ENCODE measurements at regions not wholly inside any gene's neighbourhood (a gene's known extent, or its start where the extent isn't known, plus 50 kb on each side); places are given as distances from the start of the nearest gene placed in this dataset.
"Not testable (repeated sequence)": the region's sequence is repeated elsewhere in the genome, so short reads cannot be mapped to it uniquely, and the experiment has no call there.

DNA sequence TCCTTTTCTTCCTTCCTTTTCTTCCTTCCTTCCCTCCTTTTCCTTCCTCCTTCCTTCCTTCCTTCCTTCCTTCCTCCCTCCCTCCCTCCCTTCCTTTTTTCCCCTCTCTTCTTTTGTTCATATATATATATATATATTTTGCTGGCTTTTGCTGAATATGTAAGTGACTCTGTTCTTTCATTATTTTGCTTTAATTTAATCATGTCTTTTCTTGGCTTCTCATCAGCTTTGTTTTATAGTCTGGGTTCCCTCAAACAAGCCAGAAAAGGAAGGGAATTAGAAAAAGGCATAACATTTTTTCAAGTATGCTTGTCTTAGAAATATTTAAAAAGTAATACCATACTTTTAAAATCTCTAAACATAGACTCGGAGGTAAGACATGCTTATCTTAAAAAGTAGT lies 219.9 kb upstream of the ATXN7L3B start:
- no peak for DNase-seq (ENCODE audit: low read depth in 3 of 3, low spot score in 2 of 3)

GRCh38 chr12:74319886-74320285 lies 217.7 kb upstream of the ATXN7L3B start:
- DNase-seq (ENCODE audit: low read depth in 3 of 3, low spot score in 2 of 3): no peak

GRCh38 chr12:74321381-74321780 lies 216.3 kb upstream of the ATXN7L3B start:
- no peak for DNase-seq (ENCODE audit: low read depth in 3 of 3, low spot score in 2 of 3)

DNA sequence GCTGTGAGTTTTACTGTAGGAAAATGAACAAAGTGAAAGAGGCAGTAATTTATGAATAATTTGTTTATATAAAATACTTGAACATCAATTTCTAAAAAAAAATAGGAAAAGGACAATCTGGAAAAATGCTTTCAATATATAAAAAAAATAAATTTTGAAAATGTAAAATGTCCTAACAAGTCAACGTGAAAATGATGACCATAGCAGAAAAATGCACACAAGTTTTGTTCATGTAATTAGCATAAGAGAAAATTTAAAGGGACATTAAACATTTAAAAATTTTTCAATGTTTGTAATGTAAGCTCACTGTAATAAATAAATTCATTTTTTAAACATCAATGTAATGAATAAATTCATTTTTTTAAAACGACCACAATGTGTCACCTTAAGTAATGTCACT lies 214.8 kb upstream of the ATXN7L3B start:
- DNase-seq (ENCODE audit: low read depth in 3 of 3, low spot score in 2 of 3): no peak

DNA sequence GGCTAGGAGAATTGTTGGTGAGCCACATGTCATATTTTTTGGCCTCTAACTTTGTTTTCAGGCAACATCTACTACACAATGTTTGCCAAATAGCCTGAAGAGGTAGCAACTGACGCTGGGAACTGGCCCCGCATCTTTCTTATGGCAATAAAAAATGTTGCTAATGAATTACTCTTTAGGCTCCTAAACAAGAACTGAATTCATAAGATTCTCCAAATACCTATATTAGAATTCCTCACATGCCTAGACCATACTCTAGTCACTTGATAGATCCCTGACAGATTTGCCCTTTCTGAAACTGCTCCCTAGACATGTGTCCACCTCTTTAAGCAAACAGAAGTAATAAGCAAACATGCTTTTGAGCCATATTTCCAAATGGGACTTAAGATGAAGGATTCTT lies 209.0 kb upstream of the ATXN7L3B start:
- no peak for DNase-seq (ENCODE audit: low read depth in 3 of 3, low spot score in 2 of 3)

DNA sequence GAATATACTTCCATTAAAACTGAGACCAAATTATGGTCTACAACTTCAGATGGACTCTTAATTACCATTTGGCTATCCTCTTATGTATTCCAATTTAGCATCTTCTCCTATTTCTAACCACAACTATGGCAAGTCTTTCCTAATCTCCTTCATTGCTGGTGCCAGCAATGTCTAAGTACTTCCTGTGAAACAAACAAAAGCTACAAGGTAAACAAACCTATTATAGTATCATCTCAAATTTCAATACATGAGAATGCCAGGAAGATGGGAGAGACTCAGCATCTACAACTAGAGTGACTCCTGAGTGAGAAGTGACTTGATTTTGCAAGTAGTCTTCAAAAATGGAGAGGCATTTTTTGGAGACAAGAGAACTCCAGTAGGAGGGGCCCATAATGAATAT lies 202.9 kb upstream of the ATXN7L3B start:
- DNase-seq (ENCODE audit: low read depth in 3 of 3, low spot score in 2 of 3): no peak

DNA sequence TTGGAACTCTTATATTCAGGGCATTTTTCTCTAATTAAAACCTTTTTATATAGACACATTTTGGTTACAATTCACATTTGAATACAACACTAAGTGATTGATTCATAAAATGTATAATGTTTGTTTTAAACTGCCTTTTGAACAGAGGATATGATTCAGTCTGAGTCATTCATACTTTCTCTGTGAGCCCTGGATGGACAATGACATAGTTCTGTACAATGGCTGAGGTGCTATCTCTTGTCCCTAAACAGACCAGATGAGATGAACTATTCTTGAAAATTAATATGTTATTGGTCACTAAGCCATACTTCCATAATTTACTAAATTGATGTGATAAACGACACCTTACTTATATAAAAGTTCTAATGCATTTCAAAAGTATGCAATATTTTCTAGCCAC lies 199.7 kb upstream of the ATXN7L3B start:
- DNase-seq (ENCODE audit: low read depth in 3 of 3, low spot score in 2 of 3): no peak

- DNase-seq (ENCODE audit: low read depth in 3 of 3, low spot score in 2 of 3): no peak
Measured at GRCh38 chr12:74339211-74339610, 198.4 kb upstream of the ATXN7L3B start.

GRCh38 chr12:74349925-74350324 lies 187.7 kb upstream of the ATXN7L3B start:
- no peak for DNase-seq (ENCODE audit: low read depth in 3 of 3, low spot score in 2 of 3)

DNA sequence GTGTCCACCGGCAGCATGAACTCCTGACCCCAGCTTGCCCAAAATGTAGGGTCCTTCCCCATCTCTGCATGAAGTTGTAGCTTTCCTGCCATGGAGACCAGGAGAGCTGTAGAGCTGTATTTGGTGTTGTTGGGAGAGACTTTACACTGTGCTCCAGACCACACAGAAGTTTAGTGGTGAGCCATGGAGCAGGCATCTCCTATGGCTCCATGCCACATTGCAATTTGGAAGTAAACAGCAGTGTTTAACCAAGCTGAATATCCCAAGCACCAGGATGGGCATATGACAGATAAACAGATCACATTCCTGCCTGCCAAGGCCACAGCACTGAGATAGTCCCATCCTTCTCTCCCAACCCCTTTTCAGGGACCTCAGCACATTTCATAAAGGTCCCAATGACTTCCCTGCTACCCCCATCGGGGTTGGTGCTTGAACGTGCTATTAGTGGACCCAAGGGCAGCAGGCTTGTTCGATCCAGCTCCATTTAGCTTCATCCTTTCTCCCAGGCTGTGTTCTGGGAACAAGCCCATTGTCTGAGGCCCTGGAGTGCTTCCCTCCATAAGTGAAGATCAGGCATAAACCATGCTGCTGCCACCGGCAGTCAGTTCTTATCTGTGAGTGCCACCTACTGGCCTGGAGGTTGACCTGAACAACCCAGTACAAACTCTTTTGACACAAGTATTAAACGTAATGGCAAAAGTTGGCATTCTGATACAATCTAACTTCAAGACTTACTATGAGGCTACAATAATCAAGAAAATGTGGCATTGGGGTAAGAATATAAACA lies 172.3 kb upstream of the ATXN7L3B start:
- no peak for DNase-seq (ENCODE audit: low read depth in 3 of 3, low spot score in 2 of 3)

DNA sequence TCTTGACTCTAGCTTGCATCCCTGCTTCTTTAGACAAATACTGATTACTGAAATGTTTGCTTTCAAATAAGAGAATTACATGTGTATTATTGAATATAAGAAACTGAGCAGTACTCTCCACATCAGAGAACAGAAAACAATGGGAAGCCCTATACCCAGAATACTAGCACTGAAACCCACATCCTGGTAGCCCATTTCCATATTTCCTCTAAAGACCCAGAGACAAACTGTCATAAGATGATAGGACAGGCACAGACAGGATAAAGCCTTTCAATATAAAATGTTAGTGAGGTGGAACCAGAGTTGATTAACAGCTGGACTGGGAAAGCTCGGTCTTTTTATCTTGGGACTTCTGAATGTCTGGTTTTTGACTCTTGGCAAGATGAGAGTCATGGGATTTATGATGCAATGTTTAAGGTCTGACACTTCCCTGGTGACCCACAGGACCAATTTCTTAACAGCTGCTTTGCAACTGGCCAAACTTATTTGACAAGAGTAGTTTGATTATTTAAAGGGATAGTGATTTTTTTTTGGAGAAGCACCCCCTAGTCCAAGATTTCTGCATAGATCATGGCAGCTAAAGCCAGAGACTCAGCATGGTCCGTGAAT lies 166.9 kb upstream of the ATXN7L3B start:
- no peak for DNase-seq (ENCODE audit: low read depth in 3 of 3, low spot score in 2 of 3)

DNA sequence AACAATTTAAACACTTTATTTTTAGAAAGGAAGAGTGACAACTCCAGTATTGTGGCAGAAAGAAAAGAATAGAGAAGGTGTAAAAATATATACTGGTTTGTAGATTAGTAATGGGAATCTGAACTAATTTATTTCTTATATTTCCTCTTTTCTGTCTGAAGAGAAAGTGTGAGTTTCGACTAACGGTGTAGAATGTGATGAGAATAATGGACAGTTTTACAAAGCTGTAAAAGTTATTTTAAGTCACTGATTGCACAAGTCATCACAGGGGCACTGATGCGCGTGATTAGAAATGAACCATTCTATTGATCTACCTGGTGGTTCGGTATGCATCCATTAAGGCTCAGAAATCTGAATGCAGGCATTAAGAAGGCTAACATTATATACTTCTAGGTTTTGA lies 158.5 kb upstream of the ATXN7L3B start:
- no peak for DNase-seq (ENCODE audit: low read depth in 3 of 3, low spot score in 2 of 3)

DNA sequence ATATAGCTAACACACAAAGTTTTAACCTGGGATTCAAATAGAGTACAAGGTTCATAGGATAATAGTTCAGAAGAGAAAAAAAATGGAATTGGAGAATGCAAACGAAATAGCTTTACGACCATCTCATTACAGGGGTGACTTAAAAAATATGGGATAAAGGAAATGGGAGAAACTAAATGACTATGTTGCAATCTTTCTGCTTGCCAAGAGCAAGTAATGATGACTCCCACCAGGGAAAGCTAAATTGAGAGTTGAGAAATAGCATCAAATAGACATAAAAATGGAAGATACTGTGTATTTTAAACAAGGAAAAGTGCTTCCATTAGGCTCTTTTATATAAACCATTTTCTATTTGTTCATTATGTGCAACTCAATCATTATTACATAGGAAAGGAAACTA lies 155.7 kb upstream of the ATXN7L3B start:
- no peak for DNase-seq (ENCODE audit: low read depth in 3 of 3, low spot score in 2 of 3)

DNA sequence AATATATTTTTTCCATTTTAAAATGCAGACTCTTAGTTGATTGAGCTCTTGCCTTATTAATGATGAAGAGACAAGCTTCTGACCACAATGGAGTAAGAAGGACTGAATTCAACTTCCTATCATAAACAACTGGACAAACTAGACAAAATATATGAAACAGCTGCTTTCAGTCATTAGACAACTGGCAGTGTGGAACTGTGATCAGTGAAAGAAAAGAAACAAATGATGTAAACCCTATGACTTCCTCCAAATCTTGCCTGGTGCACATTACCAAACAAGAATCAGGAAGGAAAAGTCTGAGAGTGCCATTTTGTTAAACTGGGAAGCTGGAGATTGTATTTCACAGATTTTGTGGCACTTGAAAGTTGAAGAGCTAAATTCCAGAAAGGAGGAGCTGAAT lies 154.7 kb upstream of the ATXN7L3B start:
- no peak for DNase-seq (ENCODE audit: low read depth in 3 of 3, low spot score in 2 of 3)

DNA sequence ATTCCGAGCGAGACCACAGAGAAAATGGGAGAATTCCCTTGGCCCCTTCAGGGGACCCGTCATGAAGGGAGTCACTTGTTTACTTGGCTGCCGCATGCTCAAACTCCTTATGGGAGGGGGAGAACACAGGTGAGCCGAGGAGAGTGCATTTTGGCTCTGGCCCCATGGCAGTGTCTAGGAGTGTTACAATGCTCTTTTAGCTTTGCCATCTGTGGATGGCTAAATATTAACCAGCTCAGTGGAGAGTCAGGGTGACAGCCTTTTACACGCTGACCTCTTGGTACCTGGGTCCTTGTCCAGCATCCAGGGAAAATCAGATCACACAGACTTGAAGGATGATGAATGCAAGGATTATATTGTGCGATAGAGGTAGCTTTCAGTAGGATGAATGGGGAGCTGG lies 146.4 kb upstream of the ATXN7L3B start:
- no peak for DNase-seq (ENCODE audit: low read depth in 3 of 3, low spot score in 2 of 3)

DNA sequence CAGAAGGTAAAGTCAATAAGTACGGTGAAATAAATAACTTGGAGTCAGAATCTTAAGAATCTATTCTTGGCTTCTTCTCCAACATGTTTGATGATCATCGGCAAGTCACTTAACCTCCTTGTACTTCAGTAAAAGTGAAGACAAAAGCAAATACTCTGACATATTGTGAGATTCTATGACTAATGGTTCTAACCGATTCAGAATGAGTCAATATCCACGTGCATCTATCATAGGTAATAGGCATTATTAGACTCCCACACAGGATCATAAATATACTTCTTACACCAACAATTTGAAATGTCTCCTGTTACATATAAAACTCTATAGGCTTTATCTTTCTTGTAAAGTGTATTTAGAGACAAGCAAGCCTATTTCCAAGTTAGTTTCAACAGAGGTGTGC lies 144.4 kb upstream of the ATXN7L3B start:
- no peak for DNase-seq (ENCODE audit: low read depth in 3 of 3, low spot score in 2 of 3)

GRCh38 chr12:74394647-74395046 lies 143.0 kb upstream of the ATXN7L3B start:
- no peak for DNase-seq (ENCODE audit: low read depth in 3 of 3, low spot score in 2 of 3)

DNA sequence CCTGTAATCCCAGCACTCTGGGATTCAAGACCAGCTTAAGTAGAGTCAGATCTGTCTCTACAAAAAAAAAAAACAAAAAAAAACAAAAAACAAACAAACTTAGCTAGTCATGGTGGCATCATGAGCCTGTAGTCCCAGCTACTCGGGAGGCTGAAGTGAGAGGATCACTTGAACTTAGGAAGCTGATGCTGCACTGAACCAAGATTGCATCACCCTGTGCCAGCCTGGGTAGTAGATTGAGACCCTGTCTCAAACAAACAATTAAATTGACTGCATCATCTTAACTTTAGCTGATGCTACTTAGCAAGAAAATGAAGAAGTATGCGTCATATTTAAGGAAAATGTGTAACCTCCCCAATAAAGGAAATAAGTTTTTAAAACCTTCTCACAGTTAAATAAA lies 136.6 kb upstream of the ATXN7L3B start:
- DNase-seq (ENCODE audit: low read depth in 3 of 3, low spot score in 2 of 3): no peak

- DNase-seq (ENCODE audit: low read depth in 3 of 3, low spot score in 2 of 3): no peak
Measured at GRCh38 chr12:74401966-74402365, 135.7 kb upstream of the ATXN7L3B start.

DNA sequence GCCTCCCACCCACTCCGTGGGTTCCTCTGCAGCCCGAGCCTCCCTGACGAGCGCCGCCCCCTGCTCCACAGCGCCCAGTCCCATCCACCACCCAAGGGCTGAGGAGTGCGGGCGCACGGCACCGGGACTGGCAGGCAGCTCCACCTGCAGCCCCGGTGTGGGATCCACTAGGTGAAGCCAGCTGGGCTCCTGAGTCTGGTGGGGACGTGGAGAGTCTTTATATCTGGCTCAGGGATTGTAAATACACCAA lies 134.5 kb upstream of the ATXN7L3B start:
- DNase-seq (ENCODE audit: low read depth in 3 of 3, low spot score in 2 of 3): not testable (repeated sequence)

GRCh38 chr12:74408601-74409166 lies 129.0 kb upstream of the ATXN7L3B start:
- no peak for DNase-seq (ENCODE audit: low read depth in 3 of 3, low spot score in 2 of 3)

- DNase-seq (ENCODE audit: low read depth in 3 of 3, low spot score in 2 of 3): peak in 1 of 3 donors; percentile 9
Measured at GRCh38 chr12:74412606-74413230, 124.9 kb upstream of the ATXN7L3B start.
